Astrocyte (in vitro differentiated cells and primary cell): ENCODE measurements at regions not wholly inside any gene's neighbourhood (a gene's known extent, or its start where the extent isn't known, plus 50 kb on each side); places are given as distances from the start of the nearest gene placed in this dataset.

Experiments
- DNase-seq: peaks from one replicate; pipeline ENCODE4 v3.0.0-alpha.2; 2010; ENCODE audit warnings: low read depth
- FAIRE-seq: peaks from 2 replicates; lab custom pipeline; 2011; peaks lifted over from hg19 to GRCh38; lab: Jason Lieb, UNC
- H2AFZ ChIP-seq: 2 replicates; pipeline ENCODE4 v1.6.0; 2012; ENCODE audit warnings: low read depth, low read length, inconsistent platforms
- H3K27ac ChIP-seq: 2 replicates; pipeline ENCODE4 v1.5.1; 2011; ENCODE audit warnings: low read depth, low read length, inconsistent platforms
- H3K27me3 ChIP-seq: 2 replicates; pipeline ENCODE4 v1.6.0; 2011; ENCODE audit warnings: low read length, inconsistent platforms; ENCODE audit not compliant: insufficient read depth
- H3K36me3 ChIP-seq: 2 replicates; pipeline ENCODE4 v1.5.1; 2011; ENCODE audit warnings: low read length, inconsistent platforms; ENCODE audit not compliant: insufficient read depth
- H3K4me1 ChIP-seq: 2 replicates; pipeline ENCODE4 v1.5.1; 2011; ENCODE audit warnings: low read length, inconsistent platforms; ENCODE audit not compliant: insufficient read depth
- H3K4me2 ChIP-seq: 2 replicates; pipeline ENCODE4 v1.6.0; 2012; ENCODE audit warnings: low read length, inconsistent platforms
- H3K4me3 ChIP-seq: 2 replicates; pipeline ENCODE4 v1.5.1; 2011; ENCODE audit warnings: low read depth, mild to moderate bottlenecking, low read length, inconsistent platforms; ENCODE audit not compliant: insufficient read depth
- H3K79me2 ChIP-seq: 2 replicates; pipeline ENCODE4 v1.6.0; 2012; ENCODE audit warnings: mild to moderate bottlenecking, low read length, inconsistent platforms; ENCODE audit not compliant: insufficient read depth
- H3K9ac ChIP-seq: 2 replicates; pipeline ENCODE4 v1.6.0; 2012; ENCODE audit warnings: mild to moderate bottlenecking, low read length, inconsistent platforms
- H3K9me3 ChIP-seq: 2 replicates; pipeline ENCODE4 v1.5.1; 2012; ENCODE audit warnings: low read depth, mild to moderate bottlenecking, low read length, inconsistent platforms; ENCODE audit not compliant: insufficient read depth
- H4K20me1 ChIP-seq: 2 replicates; pipeline ENCODE4 v1.6.0; 2012; ENCODE audit warnings: low read length, inconsistent platforms; ENCODE audit not compliant: insufficient read depth
- H3K27ac Mint-ChIP-seq: one replicate; pipeline ENCODE4 v1.8.0; 2021; ENCODE audit warnings: mild to moderate bottlenecking, mixed read lengths; ENCODE audit not compliant: unreplicated experiment
- H3K27me3 Mint-ChIP-seq: one replicate; pipeline ENCODE4 v1.8.0; 2021; ENCODE audit warnings: low read depth, mixed read lengths; ENCODE audit not compliant: unreplicated experiment
- H3K36me3 Mint-ChIP-seq: one replicate; pipeline ENCODE4 v1.8.0; 2021; ENCODE audit warnings: low read depth, mixed read lengths; ENCODE audit not compliant: unreplicated experiment
- H3K4me1 Mint-ChIP-seq: one replicate; pipeline ENCODE4 v1.8.0; 2021; ENCODE audit warnings: low read depth, mixed read lengths; ENCODE audit not compliant: unreplicated experiment
- H3K4me3 Mint-ChIP-seq: one replicate; pipeline ENCODE4 v1.8.0; 2021; ENCODE audit warnings: mild to moderate bottlenecking, moderate library complexity, mixed read lengths; ENCODE audit not compliant: unreplicated experiment
- H3K9me3 Mint-ChIP-seq: one replicate; pipeline ENCODE4 v1.8.0; 2021; ENCODE audit warnings: mild to moderate bottlenecking, mixed read lengths; ENCODE audit not compliant: unreplicated experiment
- EZH2 ChIP-seq: IDR thresholded peaks from 2 replicates; pipeline ENCODE4 v1.6.1; 2012; ENCODE audit warnings: mild to moderate bottlenecking, low read length, inconsistent platforms; ENCODE audit not compliant: insufficient read depth
- TF ChIP-seq, protein P1 (sequence below): IDR thresholded peaks from 2 replicates; pipeline ENCODE4 v1.5.1; 2011; ENCODE audit warnings: low read depth, mild to moderate bottlenecking, inconsistent platforms, low read length, moderate library complexity; ENCODE audit not compliant: insufficient read depth

DNA sequence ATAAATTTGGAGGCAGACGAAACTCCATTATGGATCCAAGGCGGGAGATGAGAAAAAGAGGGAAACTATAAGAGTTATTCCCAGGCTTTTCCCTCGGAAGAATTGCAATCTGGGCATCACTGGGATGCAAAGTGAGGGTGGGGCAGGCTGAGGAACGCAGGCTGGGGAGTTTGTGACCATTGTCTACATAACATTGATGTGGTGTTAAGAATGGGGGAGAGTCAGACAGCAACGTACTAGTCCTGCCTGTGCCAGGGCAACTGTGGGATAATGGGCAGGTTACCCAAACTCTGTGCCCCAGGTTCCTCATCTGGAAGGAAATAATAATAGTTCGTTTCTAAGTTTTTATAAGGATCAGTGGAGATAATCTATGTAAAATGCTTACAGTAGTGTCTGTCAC, 84.4 kb upstream of the SIX2 start:
- DNase-seq (no peak), FAIRE-seq (no peak)
- Histone ChIP-seq H3K9me3 (no peaks in the 10 kb centered on the region), H3K27me3 (peaks cover 24% of the 10 kb centered on the region), H3K4me1 (no peaks in the 10 kb centered on the region), H3K36me3 (no peaks in the 10 kb centered on the region), H4K20me1 (no peaks in the 10 kb centered on the region), H3K4me2 (no peak overlapping the region), H3K4me3 (no peak overlapping the region), H2AFZ (no peak overlapping the region), H3K27ac (no peak overlapping the region), H3K79me2 (no peaks in the 10 kb centered on the region), H3K9ac (no peak overlapping the region)
- peaks cover 28% of the 10 kb centered on the region for H3K27me3 Mint-ChIP-seq
- TF ChIP-seq, protein P1, sequence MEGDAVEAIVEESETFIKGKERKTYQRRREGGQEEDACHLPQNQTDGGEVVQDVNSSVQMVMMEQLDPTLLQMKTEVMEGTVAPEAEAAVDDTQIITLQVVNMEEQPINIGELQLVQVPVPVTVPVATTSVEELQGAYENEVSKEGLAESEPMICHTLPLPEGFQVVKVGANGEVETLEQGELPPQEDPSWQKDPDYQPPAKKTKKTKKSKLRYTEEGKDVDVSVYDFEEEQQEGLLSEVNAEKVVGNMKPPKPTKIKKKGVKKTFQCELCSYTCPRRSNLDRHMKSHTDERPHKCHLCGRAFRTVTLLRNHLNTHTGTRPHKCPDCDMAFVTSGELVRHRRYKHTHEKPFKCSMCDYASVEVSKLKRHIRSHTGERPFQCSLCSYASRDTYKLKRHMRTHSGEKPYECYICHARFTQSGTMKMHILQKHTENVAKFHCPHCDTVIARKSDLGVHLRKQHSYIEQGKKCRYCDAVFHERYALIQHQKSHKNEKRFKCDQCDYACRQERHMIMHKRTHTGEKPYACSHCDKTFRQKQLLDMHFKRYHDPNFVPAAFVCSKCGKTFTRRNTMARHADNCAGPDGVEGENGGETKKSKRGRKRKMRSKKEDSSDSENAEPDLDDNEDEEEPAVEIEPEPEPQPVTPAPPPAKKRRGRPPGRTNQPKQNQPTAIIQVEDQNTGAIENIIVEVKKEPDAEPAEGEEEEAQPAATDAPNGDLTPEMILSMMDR: no peak
- no peak for TF ChIP-seq EZH2
- H3K4me1 Mint-ChIP-seq: no peaks in the 10 kb centered on the region
- H3K27ac Mint-ChIP-seq: no peak overlapping the region
- H3K9me3 Mint-ChIP-seq: no peaks in the 10 kb centered on the region
- H3K36me3 Mint-ChIP-seq: no peaks in the 10 kb centered on the region
- no peak overlapping the region for H3K4me3 Mint-ChIP-seq

DNA sequence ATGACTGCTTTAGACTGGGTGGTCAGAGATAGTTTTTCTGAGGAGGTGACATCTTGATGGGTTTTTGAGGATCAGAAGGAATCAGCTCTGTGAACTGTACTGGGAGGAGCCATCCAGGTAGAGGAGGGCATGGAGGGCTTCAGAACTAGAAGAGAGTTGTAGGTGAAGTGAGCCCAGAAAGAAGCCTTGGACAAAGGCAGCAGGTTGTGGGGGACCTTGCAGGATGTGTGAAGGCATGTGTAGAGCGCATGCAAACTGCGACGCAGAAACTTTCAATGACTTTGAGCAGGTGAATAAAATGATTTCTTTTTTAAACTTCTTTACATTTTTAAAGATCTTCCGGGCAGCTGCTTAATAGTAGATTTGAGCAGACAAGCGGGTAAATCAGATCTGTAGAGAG, 83.9 kb upstream of the SIX2 start:
- Mint-ChIP-seq H3K9me3 (no peaks in the 10 kb centered on the region), H3K4me3 (no peak overlapping the region), H3K27ac (no peak overlapping the region), H3K4me1 (no peaks in the 10 kb centered on the region), H3K27me3 (peaks cover 30% of the 10 kb centered on the region), H3K36me3 (no peaks in the 10 kb centered on the region)
- Histone ChIP-seq H3K9me3 (no peaks in the 10 kb centered on the region), H3K4me2 (no peak overlapping the region), H2AFZ (no peak overlapping the region), H3K27me3 (peaks cover 29% of the 10 kb centered on the region), H3K36me3 (no peaks in the 10 kb centered on the region), H3K4me1 (no peaks in the 10 kb centered on the region), H3K79me2 (no peaks in the 10 kb centered on the region), H3K9ac (no peak overlapping the region), H4K20me1 (no peaks in the 10 kb centered on the region), H3K4me3 (no peak overlapping the region), H3K27ac (no peak overlapping the region)
- DNase-seq (no peak), FAIRE-seq (no peak)
- TF ChIP-seq, protein P1: no peak
- TF ChIP-seq EZH2: no peak

DNA sequence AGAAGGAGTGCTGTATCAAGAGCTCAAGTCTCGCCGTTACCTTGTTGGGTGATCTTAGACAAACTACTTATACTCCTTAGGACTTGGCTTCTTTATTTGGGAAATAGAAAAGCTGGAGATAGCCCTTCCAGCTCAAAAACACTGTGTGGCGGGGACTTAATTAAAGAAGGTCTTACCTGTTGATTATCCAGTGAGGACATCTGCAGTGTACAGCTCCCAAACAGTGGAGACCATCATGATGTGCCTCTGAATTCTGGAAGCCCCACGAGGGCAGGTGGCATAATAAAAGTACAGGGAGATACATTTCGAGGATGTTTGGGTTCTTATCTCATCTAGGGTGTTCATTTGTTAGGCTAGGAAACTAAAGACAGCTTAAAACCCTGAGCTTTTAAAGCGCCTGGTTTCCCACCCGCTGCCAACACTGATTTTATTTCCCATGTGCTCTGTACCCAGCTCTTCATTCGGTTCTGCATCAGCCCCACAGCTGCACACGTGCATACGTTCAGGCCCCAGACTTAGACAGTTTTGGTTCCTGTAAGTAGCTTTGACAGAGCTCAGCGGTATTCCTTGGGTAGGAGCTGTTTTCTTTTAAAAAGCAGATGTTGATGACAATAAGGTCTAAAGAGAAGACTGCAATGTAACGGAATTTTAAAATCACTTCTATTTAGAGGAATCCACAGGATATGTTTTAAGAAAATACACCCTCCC, 80.5 kb upstream of the SIX2 start:
- Histone ChIP-seq H3K27ac (no peak overlapping the region), H2AFZ (no peak overlapping the region), H3K4me3 (no peak overlapping the region), H3K27me3 (peaks cover 26% of the 10 kb centered on the region), H3K4me1 (no peaks in the 10 kb centered on the region), H3K36me3 (no peaks in the 10 kb centered on the region), H3K9ac (no peak overlapping the region), H3K9me3 (no peaks in the 10 kb centered on the region), H3K79me2 (no peaks in the 10 kb centered on the region), H3K4me2 (no peak overlapping the region), H4K20me1 (no peaks in the 10 kb centered on the region)
- no peaks in the 10 kb centered on the region for H3K36me3 Mint-ChIP-seq
- no peak overlapping the region for H3K4me3 Mint-ChIP-seq
- H3K27ac Mint-ChIP-seq: no peak overlapping the region
- peaks cover 30% of the 10 kb centered on the region for H3K27me3 Mint-ChIP-seq
- no peak for TF ChIP-seq EZH2
- TF ChIP-seq, protein P1: no peak
- H3K4me1 Mint-ChIP-seq: no peaks in the 10 kb centered on the region
- no peaks in the 10 kb centered on the region for H3K9me3 Mint-ChIP-seq
- no peak for FAIRE-seq
- DNase-seq: no peak
